Type B pancreatic cell (in vitro differentiated cells): ENCODE measurements at regions not wholly inside any gene's neighbourhood (a gene's known extent, or its start where the extent isn't known, plus 50 kb on each side); places are given as distances from the start of the nearest gene placed in this dataset.

ENCODE experiments used
- DNase-seq: peaks from one replicate; pipeline ENCODE4 v3.0.0; 2021; ENCODE audit warnings: mixed read lengths; ENCODE audit not compliant: unreplicated experiment; ENCODE audit errors: extremely low spot score
- H3K27ac Mint-ChIP-seq: 2 replicates; pipeline ENCODE4 v1.8.0; 2021; ENCODE audit warnings: mild to moderate bottlenecking, mixed read lengths
- H3K27me3 Mint-ChIP-seq: 2 replicates; pipeline ENCODE4 v1.8.0; 2021; ENCODE audit warnings: mixed read lengths
- H3K36me3 Mint-ChIP-seq: 2 replicates; pipeline ENCODE4 v1.8.0; 2021; ENCODE audit warnings: mixed read lengths
- H3K4me1 Mint-ChIP-seq: one replicate; pipeline ENCODE4 v1.8.0; 2021; ENCODE audit warnings: mixed read lengths; ENCODE audit not compliant: unreplicated experiment
- H3K4me3 Mint-ChIP-seq: 2 replicates; pipeline ENCODE4 v1.8.0; 2021; ENCODE audit warnings: mild to moderate bottlenecking, mixed read lengths
- H3K9me3 Mint-ChIP-seq: 2 replicates; pipeline ENCODE4 v1.8.0; 2021; ENCODE audit warnings: mixed read lengths
- CTCF ChIP-seq: fragments of 200-600 bp; sonication (generic); conservative IDR thresholded peaks from 2 replicates; pipeline ENCODE4 v1.5.0; 2021; ENCODE audit warnings: antibody characterized with exemption, mild to moderate bottlenecking

GRCh38 chr6:96469312-96469711, 52.3 kb upstream of the UFL1 start:
- TF ChIP-seq CTCF: no peak
- DNase-seq: no peak
- Mint-ChIP-seq H3K36me3 (no peaks in the 10 kb centered on the region), H3K4me3 (no peak overlapping the region), H3K4me1 (peaks cover 3% of the 10 kb centered on the region), H3K27ac (no peak overlapping the region), H3K9me3 (no peaks in the 10 kb centered on the region), H3K27me3 (no peaks in the 10 kb centered on the region)

- no peak overlapping the region for H3K27ac Mint-ChIP-seq
- TF ChIP-seq CTCF: no peak
- no peak overlapping the region for H3K4me3 Mint-ChIP-seq
- H3K9me3 Mint-ChIP-seq: no peaks in the 10 kb centered on the region
- H3K4me1 Mint-ChIP-seq: peaks cover 3% of the 10 kb centered on the region
- no peak for DNase-seq
- no peaks in the 10 kb centered on the region for H3K36me3 Mint-ChIP-seq
- no peaks in the 10 kb centered on the region for H3K27me3 Mint-ChIP-seq
These were observed 51.3 kb upstream of the UFL1 start for GRCh38 chr6:96470296-96470695.
